ENCODE measurements at regions not wholly inside any gene's neighbourhood (a gene's known extent, or its start where the extent isn't known, plus 50 kb on each side); places are given as distances from the start of the nearest gene placed in this dataset.
"Not testable (repeated sequence)": the region's sequence is repeated elsewhere in the genome, so short reads cannot be mapped to it uniquely, and the experiment has no call there.

- Mint-ChIP-seq H3K4me1 (peaks cover 30% of the 10 kb centered on the region), H3K27ac (no peak overlapping the region), H3K9me3 (no peaks in the 10 kb centered on the region), H3K4me3 (no peak overlapping the region), H3K27me3 (ENCODE audit: insufficient read depth) (no peaks in the 10 kb centered on the region), H3K36me3 (ENCODE audit: low read depth) (no peaks in the 10 kb centered on the region)
- H3K9me3 ChIP-seq (ENCODE audit: control insufficient read depth, low read length) = no peaks in the 10 kb centered on the region
- H3K9ac ChIP-seq (ENCODE audit: extremely low read depth, low read length, poor library complexity, severe bottlenecking) = no peak overlapping the region
- H3K4me3 ChIP-seq (ENCODE audit: low read length) = no peak overlapping the region
- no peak for TF ChIP-seq CTCF (conservative IDR thresholded peaks at IDR 0.05)
- H3K27me3 ChIP-seq (ENCODE audit: control insufficient read depth, insufficient read depth, low read length, poor library complexity, severe bottlenecking) = no peaks in the 10 kb centered on the region
- no peak for DNase-seq
- H3K4me1 ChIP-seq (ENCODE audit: control insufficient read depth, insufficient read depth, low read length) = peaks cover 13% of the 10 kb centered on the region
- no peak overlapping the region for H3K27ac ChIP-seq (ENCODE audit: low read depth, low read length)
- no peaks in the 10 kb centered on the region for H3K36me3 ChIP-seq (ENCODE audit: control insufficient read depth, insufficient read depth, low read length)
- 63 to 79% methylated on average over 6 to 9 of the region's 9 CpGs for WGBS, 2 experiments (ENCODE audit: insufficient coverage in 1 of 2, insufficient read length in 1 of 2)
Observed at GRCh38 chr12:89059721-89060541, 292.4 kb downstream of the DUSP6 start.

DNA sequence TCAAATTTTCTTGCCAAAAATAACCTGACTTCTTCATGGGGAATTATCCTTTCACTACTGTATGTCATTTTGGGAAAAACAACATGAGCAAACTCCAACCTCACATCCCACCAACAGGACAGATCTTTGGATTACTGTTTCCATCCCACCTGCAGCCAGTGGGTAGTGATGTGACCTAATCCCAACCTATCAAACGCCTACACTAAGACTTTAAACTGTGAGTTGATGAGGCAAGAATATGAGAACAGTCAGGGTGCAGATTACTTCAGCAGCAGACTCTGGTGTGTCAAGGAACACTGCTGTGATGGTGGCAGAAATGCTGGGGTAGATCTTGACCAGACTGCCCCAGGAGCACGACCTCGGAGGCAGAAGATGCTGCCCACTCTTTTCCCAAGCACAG is 293.2 kb downstream of the DUSP6 start:
- Mint-ChIP-seq H3K27me3 (ENCODE audit: insufficient read depth) (no peaks in the 10 kb centered on the region), H3K4me3 (no peak overlapping the region), H3K9me3 (no peaks in the 10 kb centered on the region), H3K36me3 (ENCODE audit: low read depth) (no peaks in the 10 kb centered on the region), H3K27ac (no peak overlapping the region), H3K4me1 (peaks cover 30% of the 10 kb centered on the region)
- Histone ChIP-seq H3K9ac (ENCODE audit: extremely low read depth, low read length, poor library complexity, severe bottlenecking) (no peak overlapping the region), H3K9me3 (ENCODE audit: control insufficient read depth, low read length) (peaks cover under 1% of the 10 kb centered on the region), H3K36me3 (ENCODE audit: control insufficient read depth, insufficient read depth, low read length) (no peaks in the 10 kb centered on the region), H3K4me3 (ENCODE audit: low read length) (no peak overlapping the region), H3K27me3 (ENCODE audit: control insufficient read depth, insufficient read depth, low read length, poor library complexity, severe bottlenecking) (no peaks in the 10 kb centered on the region), H3K27ac (ENCODE audit: low read depth, low read length) (no peak overlapping the region), H3K4me1 (ENCODE audit: control insufficient read depth, insufficient read depth, low read length) (peaks cover 13% of the 10 kb centered on the region)
- TF ChIP-seq CTCF (conservative IDR thresholded peaks at IDR 0.05) = no peak
- DNase-seq = no peak
- 86 to 100% methylated on average over 2 to 3 of the region's 3 CpGs for WGBS, 2 experiments (ENCODE audit: insufficient coverage in 1 of 2, insufficient read length in 1 of 2)

DNA sequence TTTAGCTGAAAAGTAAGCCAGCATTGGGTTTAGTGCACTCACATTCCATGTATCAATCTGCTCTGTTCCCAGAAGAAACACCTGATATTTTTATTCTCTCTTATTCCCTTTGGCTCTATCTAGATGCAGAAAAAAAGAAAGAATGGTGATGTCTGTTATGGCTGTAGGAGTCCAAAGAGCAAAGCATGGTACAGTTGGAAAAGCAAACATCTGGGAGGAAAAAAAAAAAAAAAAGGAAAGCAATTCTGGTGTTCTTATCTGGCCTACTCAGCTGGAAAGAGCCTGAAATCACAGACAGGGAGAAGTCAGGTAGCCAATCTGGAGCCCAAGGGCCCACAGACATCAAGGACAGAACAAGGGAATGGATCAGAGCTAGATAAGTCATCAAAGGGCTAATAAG is 293.9 kb downstream of the DUSP6 start:
- Histone ChIP-seq H3K27me3 (ENCODE audit: control insufficient read depth, insufficient read depth, low read length, poor library complexity, severe bottlenecking) (no peaks in the 10 kb centered on the region), H3K27ac (ENCODE audit: low read depth, low read length) (no peak overlapping the region), H3K4me1 (ENCODE audit: control insufficient read depth, insufficient read depth, low read length) (peaks cover 13% of the 10 kb centered on the region), H3K9ac (ENCODE audit: extremely low read depth, low read length, poor library complexity, severe bottlenecking) (no peak overlapping the region), H3K36me3 (ENCODE audit: control insufficient read depth, insufficient read depth, low read length) (no peaks in the 10 kb centered on the region), H3K9me3 (ENCODE audit: control insufficient read depth, low read length) (peaks cover 8% of the 10 kb centered on the region), H3K4me3 (ENCODE audit: low read length) (no peak overlapping the region)
- TF ChIP-seq CTCF (conservative IDR thresholded peaks at IDR 0.05) = no peak
- Mint-ChIP-seq H3K4me3 (no peak overlapping the region), H3K9me3 (peaks cover 4% of the 10 kb centered on the region), H3K36me3 (ENCODE audit: low read depth) (peaks cover 4% of the 10 kb centered on the region), H3K27me3 (ENCODE audit: insufficient read depth) (no peaks in the 10 kb centered on the region), H3K27ac (no peak overlapping the region), H3K4me1 (peaks cover 25% of the 10 kb centered on the region)
- DNase-seq = no peak

DNA sequence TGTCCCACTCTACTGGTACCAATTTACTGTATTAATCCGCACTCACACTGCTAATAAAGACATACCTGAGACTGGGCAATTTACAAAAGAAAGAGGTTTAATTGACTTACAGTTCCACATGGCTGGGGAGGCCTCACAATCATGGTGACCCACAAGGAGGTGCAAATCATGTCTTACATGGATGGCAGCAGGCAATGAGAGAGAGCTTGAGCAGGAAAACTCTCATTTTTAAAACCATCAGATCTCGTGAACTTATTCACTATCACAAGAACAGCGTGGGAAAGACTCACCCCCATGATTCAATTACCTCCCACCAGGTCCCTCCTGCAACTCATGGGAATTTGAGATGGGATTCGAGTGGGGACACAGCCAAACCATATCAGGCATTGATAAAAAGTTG is 298.5 kb downstream of the DUSP6 start:
- not testable (repeated sequence) for H3K36me3 ChIP-seq (ENCODE audit: control insufficient read depth, insufficient read depth, low read length); DNase-seq; H3K27me3 ChIP-seq (ENCODE audit: control insufficient read depth, insufficient read depth, low read length, poor library complexity, severe bottlenecking); H3K4me3 Mint-ChIP-seq; H3K27ac ChIP-seq (ENCODE audit: low read depth, low read length); H3K27me3 Mint-ChIP-seq (ENCODE audit: insufficient read depth); H3K4me3 ChIP-seq (ENCODE audit: low read length); H3K27ac Mint-ChIP-seq; H3K9ac ChIP-seq (ENCODE audit: extremely low read depth, low read length, poor library complexity, severe bottlenecking); H3K4me1 ChIP-seq (ENCODE audit: control insufficient read depth, insufficient read depth, low read length); H3K4me1 Mint-ChIP-seq
- peaks cover 13% of the 10 kb centered on the region for H3K36me3 Mint-ChIP-seq (ENCODE audit: low read depth)
- H3K9me3 Mint-ChIP-seq = peaks cover 17% of the 10 kb centered on the region
- WGBS, 2 experiments (ENCODE audit: insufficient coverage in 1 of 2, insufficient read length in 1 of 2) = 93 to 100% methylated on average over 1 to 4 of the region's 4 CpGs
- H3K9me3 ChIP-seq (ENCODE audit: control insufficient read depth, low read length) = peaks cover 18% of the 10 kb centered on the region
